H1 (cell line): ENCODE measurements at regions not wholly inside any gene's neighbourhood (a gene's known extent, or its start where the extent isn't known, plus 50 kb on each side); places are given as distances from the start of the nearest gene placed in this dataset.

Experiments
- CTCF ChIA-PET: fragments of 300-600 bp; sonication (Branson Sonifier 250); formaldehyde crosslinking; loops from one replicate; lab custom pipeline; 2021; ENCODE audit not compliant: partially characterized antibody; lab: Charles Lee
- POLR2A ChIA-PET: fragments of 300-600 bp; sonication (Branson Sonifier 250); formaldehyde crosslinking; loops from one replicate; lab custom pipeline; 2021; ENCODE audit warnings: inconsistent platforms; ENCODE audit not compliant: partially characterized antibody; lab: Charles Lee
- DNase-seq, 2 experiments: peaks; one replicate each; pipeline versions ENCODE4 v3.0.0 to v3.0.0-alpha.2; 2010 to 2022; ENCODE audit warnings: low spot score in 2 of 2, low read depth in 1 of 2, mixed read lengths in 1 of 2
- FAIRE-seq: peaks from 2 replicates; lab custom pipeline; 2011; peaks lifted over from hg19 to GRCh38; lab: Jason Lieb, UNC
- H2AFZ ChIP-seq: 2 replicates; pipeline ENCODE4 v1.8.1; 2012; ENCODE audit warnings: low read length, inconsistent platforms
- H2AK5ac ChIP-seq: 2 replicates; pipeline ENCODE4 v1.6.1; 2013; ENCODE audit warnings: low read depth, low read length
- H2BK120ac ChIP-seq: replicated peaks from 2 replicates; pipeline ENCODE3; 2013; ENCODE audit warnings: low read depth, low read length, inconsistent platforms
- H2BK12ac ChIP-seq: 2 replicates; pipeline ENCODE4 v1.6.1; 2013; ENCODE audit warnings: low read depth, low read length
- H2BK15ac ChIP-seq: 2 replicates; pipeline ENCODE4 v1.6.1; 2013; ENCODE audit warnings: low read length
- H2BK20ac ChIP-seq: 2 replicates; pipeline ENCODE4 v1.6.1; 2013; ENCODE audit warnings: low read length
- H2BK5ac ChIP-seq: 2 replicates; pipeline ENCODE4 v1.6.1; 2013; ENCODE audit warnings: low read depth, low read length
- H3K14ac ChIP-seq: 2 replicates; pipeline ENCODE4 v1.6.1; 2013; ENCODE audit warnings: inconsistent platforms; ENCODE audit not compliant: insufficient read length
- H3K18ac ChIP-seq: 2 replicates; pipeline ENCODE4 v1.6.1; 2013; ENCODE audit warnings: low read length; ENCODE audit errors: extremely low read depth
- H3K23ac ChIP-seq: 2 replicates; pipeline ENCODE4 v1.6.1; 2013; ENCODE audit warnings: inconsistent platforms; ENCODE audit not compliant: insufficient read length
- H3K23me2 ChIP-seq: 2 replicates; pipeline ENCODE4 v1.6.1; 2013; ENCODE audit warnings: low read depth, low read length
- H3K27ac ChIP-seq: 2 replicates; pipeline ENCODE4 v1.6.1; 2011; ENCODE audit warnings: low read depth, low read length, inconsistent platforms
- H3K27me3 ChIP-seq, 4 experiments: replicated peaks in 1 of 4; 1 replicate in 1 of 4; 2 replicates in 3 of 4; pipeline versions ENCODE4 v1.6.1 to v1.8.1; 2011 to 2013; ENCODE audit warnings: low read length in 3 of 4, mild to moderate bottlenecking in 3 of 4, inconsistent platforms in 2 of 4, mixed read lengths in 2 of 4, moderate library complexity in 1 of 4; ENCODE audit not compliant: control insufficient read depth in 3 of 4, insufficient read depth in 3 of 4; ENCODE audit errors: extremely low read depth in 1 of 4
- H3K36me3 ChIP-seq, 4 experiments: 2 replicates each; pipeline versions ENCODE4 v1.6.1 to v1.8.1; 2011 to 2013; ENCODE audit warnings: mild to moderate bottlenecking in 4 of 4, low read length in 3 of 4, moderate library complexity in 2 of 4, control low read depth in 1 of 4, inconsistent platforms in 1 of 4; ENCODE audit not compliant: insufficient read depth in 4 of 4, control insufficient read depth in 2 of 4
- H3K4ac ChIP-seq: replicated peaks from 2 replicates; pipeline ENCODE3; 2013; ENCODE audit warnings: low read length, low read depth, mixed read lengths, inconsistent platforms; ENCODE audit not compliant: insufficient read length
- H3K4me1 ChIP-seq, 4 experiments: replicated peaks in 1 of 4; 1 replicate in 1 of 4; 2 replicates in 3 of 4; pipeline versions ENCODE4 v1.6.1 to v1.8.1; 2011 to 2013; ENCODE audit warnings: low read length in 3 of 4, inconsistent platforms in 2 of 4, mixed read lengths in 1 of 4; ENCODE audit not compliant: insufficient read depth in 4 of 4, control insufficient read depth in 3 of 4
- H3K4me2 ChIP-seq, 2 experiments: 2 replicates each; pipeline versions ENCODE4 v1.6.1 to v1.8.1; 2011 to 2013; ENCODE audit warnings: low read depth in 2 of 2, low read length in 2 of 2, control low read depth in 1 of 2, inconsistent platforms in 1 of 2, mild to moderate bottlenecking in 1 of 2; ENCODE audit not compliant: insufficient read depth in 1 of 2
- H3K4me3 ChIP-seq, 4 experiments: fragments of 200-600, 300-600 bp in 1 of 4; sonication (generic), shearing (Covaris generic), sonication (Bioruptor Twin) in 1 of 4; 2 replicates each; pipeline versions ENCODE4 v1.5.1 to v1.8.1; 2011 to 2016; ENCODE audit warnings: low read length in 4 of 4, low read depth in 3 of 4, control low read depth in 2 of 4, inconsistent platforms in 2 of 4, mild to moderate bottlenecking in 2 of 4, mixed read lengths in 1 of 4, moderate library complexity in 1 of 4; ENCODE audit not compliant: insufficient read depth in 2 of 4; ENCODE audit errors: extremely low read depth in 1 of 4
- H3K56ac ChIP-seq: replicated peaks from 2 replicates; pipeline ENCODE3; 2013; ENCODE audit warnings: low read depth, mild to moderate bottlenecking, mixed read lengths, low read length, inconsistent platforms; ENCODE audit not compliant: insufficient read length
- H3K79me1 ChIP-seq: 2 replicates; pipeline ENCODE4 v1.6.1; 2013; ENCODE audit warnings: low read depth, low read length, control low read depth
- H3K79me2 ChIP-seq, 2 experiments: 2 replicates each; pipeline versions ENCODE4 v1.6.1 to v1.8.1; 2012 to 2013; ENCODE audit warnings: low read length in 2 of 2, mild to moderate bottlenecking in 2 of 2, inconsistent platforms in 1 of 2; ENCODE audit not compliant: insufficient read depth in 2 of 2, control insufficient read depth in 1 of 2
- H3K9ac ChIP-seq, 4 experiments: replicated peaks in 1 of 4; 1 replicate in 1 of 4; 2 replicates in 3 of 4; pipeline versions ENCODE4 v1.6.1 to v1.8.1; 2011 to 2013; ENCODE audit warnings: low read depth in 3 of 4, low read length in 3 of 4, control low read depth in 2 of 4, mild to moderate bottlenecking in 2 of 4, moderate library complexity in 2 of 4, inconsistent platforms in 1 of 4; ENCODE audit errors: extremely low read depth in 1 of 4
- H3K9me3 ChIP-seq, 2 experiments: 2 replicates each; pipeline versions ENCODE4 v1.6.1 to v1.8.1; 2012 to 2013; ENCODE audit warnings: mild to moderate bottlenecking in 2 of 2, moderate library complexity in 2 of 2, control low read depth in 1 of 2, inconsistent platforms in 1 of 2, low read depth in 1 of 2, low read length in 1 of 2, mixed read lengths in 1 of 2; ENCODE audit not compliant: insufficient read depth in 2 of 2
- H4K20me1 ChIP-seq, 2 experiments: replicated peaks in 1 of 2; 2 replicates each; pipeline versions ENCODE3 to v1.8.1; 2011 to 2013; ENCODE audit warnings: inconsistent platforms in 2 of 2, low read length in 2 of 2, mild to moderate bottlenecking in 1 of 2; ENCODE audit not compliant: insufficient read depth in 2 of 2, control insufficient read depth in 1 of 2
- H4K5ac ChIP-seq: 2 replicates; pipeline ENCODE4 v1.6.1; 2013; ENCODE audit warnings: low read length, low read depth, mixed read lengths, inconsistent platforms; ENCODE audit not compliant: insufficient read length
- H4K8ac ChIP-seq: 2 replicates; pipeline ENCODE4 v1.8.0; 2013; ENCODE audit warnings: mild to moderate bottlenecking, moderate library complexity, low read length, inconsistent platforms; ENCODE audit not compliant: insufficient read depth; ENCODE audit errors: extremely low read depth
- H4K91ac ChIP-seq: replicated peaks from 2 replicates; pipeline ENCODE3; 2013; ENCODE audit warnings: low read length, mixed read lengths, inconsistent platforms; ENCODE audit not compliant: insufficient read length
- BACH1 ChIP-seq: IDR thresholded peaks from 2 replicates; pipeline ENCODE4 v1.6.1; 2012; ENCODE audit warnings: low read length, improper control_type of control experiment
- BCL11A ChIP-seq, 2 experiments: IDR thresholded peaks; one replicate each; pipeline ENCODE4 v1.6.1; 2011; ENCODE audit warnings: low read depth in 2 of 2, low read length in 2 of 2, mild to moderate bottlenecking in 2 of 2
- CBX5 ChIP-seq: fragments of 300-800, 300-1000 bp; sonication (generic); IDR thresholded peaks from 2 replicates; pipeline ENCODE4 v1.7.1; 2016; ENCODE audit warnings: antibody characterized with exemption, low read length, low read depth
- CEBPB ChIP-seq: IDR thresholded peaks from 2 replicates; pipeline ENCODE4 v1.6.1; 2012; ENCODE audit warnings: low read depth, low read length
- CHD1 ChIP-seq: IDR thresholded peaks from 2 replicates; pipeline ENCODE4 v1.6.1; 2012; ENCODE audit warnings: low read depth, low read length, improper control_type of control experiment
- FOSL1 ChIP-seq: IDR thresholded peaks from 2 replicates; pipeline ENCODE4 v1.6.1; 2011; ENCODE audit warnings: mild to moderate bottlenecking, low read depth, low read length, moderate library complexity; ENCODE audit not compliant: insufficient read depth
- GTF2F1 ChIP-seq: IDR thresholded peaks from 2 replicates; pipeline ENCODE4 v1.6.1; 2012; ENCODE audit warnings: low read depth, low read length, improper control_type of control experiment, borderline replicate concordance
- KDM1A ChIP-seq: fragments of 200-600, 300-600 bp; sonication (generic); IDR thresholded peaks from 2 replicates; pipeline ENCODE4 v1.7.1; 2016; ENCODE audit warnings: mild to moderate bottlenecking, low read length, borderline replicate concordance
- RBBP5 ChIP-seq: IDR thresholded peaks from 2 replicates; pipeline ENCODE4 v1.7.1; 2012; ENCODE audit warnings: low read depth, mild to moderate bottlenecking, inconsistent platforms, low read length, moderate library complexity, borderline replicate concordance
- RFX5 ChIP-seq: IDR thresholded peaks from 2 replicates; pipeline ENCODE4 v1.6.1; 2011; ENCODE audit warnings: low read depth, low read length, improper control_type of control experiment, borderline replicate concordance
- SIN3A ChIP-seq, 2 experiments: IDR thresholded peaks in 1 of 2; conservative IDR thresholded peaks in 1 of 2; 2 replicates each; pipeline ENCODE4 v1.6.1; 2011 to 2012; ENCODE audit warnings: low read length in 2 of 2, improper control_type of control experiment in 1 of 2, low read depth in 1 of 2, mild to moderate bottlenecking in 1 of 2
- SP2 ChIP-seq: IDR thresholded peaks from 2 replicates; pipeline ENCODE4 v1.6.1; 2012; ENCODE audit warnings: mild to moderate bottlenecking, low read length, inconsistent platforms
- TCF12 ChIP-seq: IDR thresholded peaks from 2 replicates; pipeline ENCODE4 v1.6.1; 2011; ENCODE audit warnings: low read depth, mild to moderate bottlenecking, low read length
- TEAD4 ChIP-seq: IDR thresholded peaks from 2 replicates; pipeline ENCODE4 v1.6.1; 2012; ENCODE audit warnings: low read depth, low read length, inconsistent platforms, mixed read lengths
- WGBS, 2 experiments: shearing (Covaris generic) in 1 of 2; methylation state at CpG; one replicate each; pipeline versions ENCODE4 v1.1.6 to v1.1.7; 2013 to 2015; ENCODE audit warnings: low lambda C conversion rate in 2 of 2, mixed read lengths in 2 of 2, inconsistent platforms in 1 of 2, low coverage in 1 of 2, missing lambda C conversion rate in 1 of 2; ENCODE audit not compliant: insufficient replicate concordance in 2 of 2, insufficient coverage in 1 of 2, insufficient read length in 1 of 2; ENCODE audit errors: extremely low coverage in 1 of 2, missing lambda C conversion rate in 1 of 2; 5-methylcytosine and 5-hydroxymethylcytosine counted together
- TF ChIP-seq, protein P1 (sequence below): IDR thresholded peaks from 2 replicates; pipeline ENCODE4 v1.6.1; 2011; ENCODE audit warnings: low read depth, mild to moderate bottlenecking, low read length; ENCODE audit not compliant: insufficient read depth

DNA sequence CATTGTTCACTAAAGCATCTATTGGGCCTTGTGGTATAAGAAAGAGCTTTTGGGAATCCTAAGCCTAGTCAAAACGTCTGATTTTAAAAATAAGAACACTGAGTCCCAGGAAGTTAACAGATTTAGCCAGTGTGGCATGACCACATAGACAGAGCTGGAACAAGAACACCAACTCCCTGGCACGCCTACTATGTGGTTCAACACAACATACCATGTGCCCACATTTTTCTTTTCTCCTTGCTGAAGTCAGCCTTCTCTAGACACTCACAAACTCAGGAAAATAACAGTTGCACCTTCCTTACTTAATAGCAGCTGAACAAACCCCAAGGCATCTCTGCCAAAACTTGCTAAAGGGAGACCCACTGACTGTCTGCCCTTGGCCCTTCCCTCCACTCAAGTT, 124.8 kb downstream of the C1D start:
- H2BK20ac ChIP-seq = no peak overlapping the region
- H3K36me3 ChIP-seq = no peaks in the 10 kb centered on the region
- no peak overlapping the region for H3K9ac ChIP-seq

More for the DNA sequence above, 124.8 kb downstream of the C1D start:
- H2BK5ac ChIP-seq = no peak overlapping the region
- H3K27me3 ChIP-seq = no peaks in the 10 kb centered on the region
- no peak overlapping the region for H3K4me3 ChIP-seq
- H3K4me1 ChIP-seq = no peaks in the 10 kb centered on the region
- no peak overlapping the region for H4K5ac ChIP-seq
- H3K23ac ChIP-seq = no peak overlapping the region
- TF ChIP-seq TEAD4 (no peak), GTF2F1 (no peak), BACH1 (no peak), SIN3A (conservative IDR thresholded peaks at IDR 0.05 in 1 of 2, IDR thresholded peaks at IDR 0.05 in 1 of 2; ENCODE audit: low read depth in 1 of 2, low read length in 2 of 2) (no peak), CEBPB (no peak), TCF12 (no peak), CBX5 (no peak), FOSL1 (no peak), RBBP5 (no peak), CHD1 (no peak), KDM1A (no peak), BCL11A (IDR thresholded peaks at IDR 0.05; ENCODE audit: low read depth in 2 of 2, low read length in 2 of 2) (no peak), RFX5 (no peak), SP2 (no peak)
- TF ChIP-seq, protein P1, sequence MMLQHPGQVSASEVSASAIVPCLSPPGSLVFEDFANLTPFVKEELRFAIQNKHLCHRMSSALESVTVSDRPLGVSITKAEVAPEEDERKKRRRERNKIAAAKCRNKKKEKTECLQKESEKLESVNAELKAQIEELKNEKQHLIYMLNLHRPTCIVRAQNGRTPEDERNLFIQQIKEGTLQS = no peak
- no peak overlapping the region for H3K56ac ChIP-seq
- no peak overlapping the region for H2BK120ac ChIP-seq
- H4K20me1 ChIP-seq = no peaks in the 10 kb centered on the region
- no peak for DNase-seq
- no peak overlapping the region for H3K18ac ChIP-seq
- WGBS, 2 experiments = 88% methylated on average over 2 of the region's 2 CpGs; no CpG with 5 or more reads in 1 of the 2 experiments
- H3K4me2 ChIP-seq = no peak overlapping the region
- H3K14ac ChIP-seq = no peak overlapping the region
- no peak overlapping the region for H2AFZ ChIP-seq
- no peak for FAIRE-seq
- no peak overlapping the region for H2BK15ac ChIP-seq
- H4K8ac ChIP-seq = no peak overlapping the region
- no peak overlapping the region for H2BK12ac ChIP-seq
- CTCF ChIA-PET = no interaction called here
- H4K91ac ChIP-seq = no peak overlapping the region
- H3K23me2 ChIP-seq = no peaks in the 10 kb centered on the region
- peaks cover 0 to 3% of the 10 kb centered on the region in 2 experiments; a peak in 1 of 4 replicates for H3K9me3 ChIP-seq
- H3K79me2 ChIP-seq = no peaks in the 10 kb centered on the region
- H3K79me1 ChIP-seq = no peaks in the 10 kb centered on the region
- H2AK5ac ChIP-seq = no peak overlapping the region
- H3K4ac ChIP-seq = no peak overlapping the region
- no peak overlapping the region for H3K27ac ChIP-seq
- POLR2A ChIA-PET = no interaction called here
